Stimulated activated naive CD8-positive, alpha-beta T cell treated with anti-CD3 and anti-CD28 coated beads, Interleukin-15, Interleukin-2, amounts not matched to agents 100 ng/mL and 50 ng/mL, for 24 hours (primary cell): ENCODE measurements at regions not wholly inside any gene's neighbourhood (a gene's known extent, or its start where the extent isn't known, plus 50 kb on each side); places are given as distances from the start of the nearest gene placed in this dataset.

Experiments used
- H3K27ac Mint-ChIP-seq: one replicate; pipeline ENCODE4 v1.8.0; 2021; ENCODE audit warnings: mild to moderate bottlenecking, mixed read lengths
- H3K27me3 Mint-ChIP-seq: one replicate; pipeline ENCODE4 v1.8.0; 2021; ENCODE audit warnings: mixed read lengths
- H3K36me3 Mint-ChIP-seq: one replicate; pipeline ENCODE4 v1.8.0; 2021; ENCODE audit warnings: low read depth, mixed read lengths
- H3K4me1 Mint-ChIP-seq: one replicate; pipeline ENCODE4 v1.8.0; 2021; ENCODE audit warnings: low read depth, mixed read lengths
- H3K4me3 Mint-ChIP-seq: one replicate; pipeline ENCODE4 v1.8.0; 2021; ENCODE audit warnings: mild to moderate bottlenecking, mixed read lengths
- H3K9me3 Mint-ChIP-seq: one replicate; pipeline ENCODE4 v1.8.0; 2021; ENCODE audit warnings: mixed read lengths

DNA sequence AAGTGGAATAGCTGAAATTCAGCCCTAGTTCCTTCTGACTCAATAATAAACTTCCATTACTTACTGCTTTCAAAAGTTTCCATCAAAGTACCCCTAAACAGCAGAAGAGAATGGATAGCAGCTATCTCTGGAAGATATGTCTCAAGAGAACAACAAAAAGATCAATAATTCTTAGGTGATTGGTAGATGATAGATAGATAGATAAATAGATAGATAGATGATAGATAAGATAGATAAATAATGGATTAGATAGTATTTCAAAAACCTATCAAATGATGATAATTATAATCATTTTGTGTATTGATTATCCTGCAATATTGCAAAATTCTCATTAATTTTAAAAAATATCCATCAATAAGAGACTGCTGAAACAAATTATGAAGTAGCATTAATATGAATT is 97.4 kb upstream of the CCND2 start:
- no peak overlapping the region for H3K27ac Mint-ChIP-seq
- H3K4me1 Mint-ChIP-seq = peaks cover 22% of the 10 kb centered on the region
- H3K36me3 Mint-ChIP-seq = no peaks in the 10 kb centered on the region
- H3K4me3 Mint-ChIP-seq = no peak overlapping the region
- peaks cover 10% of the 10 kb centered on the region for H3K9me3 Mint-ChIP-seq
- no peaks in the 10 kb centered on the region for H3K27me3 Mint-ChIP-seq

DNA sequence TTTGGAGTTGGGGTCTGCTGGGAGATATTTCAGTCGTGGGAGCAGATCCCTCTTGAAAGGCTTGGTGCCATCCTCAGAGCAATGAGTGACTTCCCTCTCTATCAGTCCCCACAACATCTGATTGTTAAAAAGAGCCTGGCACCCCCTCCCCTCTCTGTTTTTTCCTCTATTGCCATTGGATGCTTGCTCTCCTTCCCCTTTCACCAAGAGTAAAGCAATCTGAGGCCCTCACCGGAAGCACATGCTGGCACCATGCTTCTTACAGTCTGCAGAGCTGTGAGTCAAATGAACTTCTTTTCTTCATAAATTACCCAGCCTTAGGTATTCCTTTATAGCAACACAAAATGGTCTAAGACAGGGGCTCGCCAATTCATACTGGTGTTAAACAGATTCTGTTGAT is 99.1 kb upstream of the CCND2 start:
- Mint-ChIP-seq H3K36me3 (no peaks in the 10 kb centered on the region), H3K4me1 (peaks cover 31% of the 10 kb centered on the region), H3K27ac (no peak overlapping the region), H3K27me3 (no peaks in the 10 kb centered on the region), H3K9me3 (peaks cover 6% of the 10 kb centered on the region), H3K4me3 (no peak overlapping the region)

DNA sequence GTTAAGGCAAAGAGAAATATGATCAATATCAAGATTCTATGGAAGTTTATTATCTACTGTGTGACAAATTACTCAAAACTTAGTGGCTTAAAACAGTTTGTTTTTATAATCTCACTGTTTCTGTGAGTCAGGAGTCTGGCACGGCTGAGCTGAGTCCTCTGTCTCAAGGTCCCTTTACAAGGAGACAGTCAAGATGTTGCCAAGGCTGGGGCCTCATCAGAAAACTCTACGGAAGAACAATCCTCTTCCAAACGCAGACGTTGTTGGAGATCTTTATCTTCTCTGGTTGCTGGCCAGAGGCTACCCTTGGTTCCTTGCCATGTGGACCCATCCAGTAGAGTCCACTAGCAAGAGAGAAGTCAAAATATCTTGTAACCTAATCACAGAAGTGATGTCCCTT is 100.6 kb upstream of the CCND2 start:
- no peaks in the 10 kb centered on the region for H3K9me3 Mint-ChIP-seq
- peaks cover 28% of the 10 kb centered on the region for H3K4me1 Mint-ChIP-seq
- no peaks in the 10 kb centered on the region for H3K27me3 Mint-ChIP-seq
- H3K4me3 Mint-ChIP-seq = no peak overlapping the region
- H3K27ac Mint-ChIP-seq = no peak overlapping the region
- H3K36me3 Mint-ChIP-seq = no peaks in the 10 kb centered on the region

DNA sequence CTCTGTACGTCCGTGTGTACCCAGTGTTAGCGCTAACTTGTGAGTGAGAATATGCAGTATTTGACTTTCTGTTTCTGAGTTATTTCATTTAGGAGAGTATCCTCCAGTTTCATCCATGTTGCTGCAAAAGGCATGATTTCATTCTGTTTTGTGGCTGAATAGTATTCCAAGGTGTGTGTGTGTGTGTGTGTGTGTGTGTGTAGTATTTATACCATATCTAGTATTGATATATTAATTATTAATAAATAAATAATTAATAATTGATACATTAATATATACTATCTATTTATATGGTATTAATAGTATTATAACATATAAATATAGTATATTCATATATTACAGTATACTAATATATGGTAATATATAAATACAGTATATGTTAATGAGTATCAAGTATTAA is 101.8 kb upstream of the CCND2 start:
- H3K27me3 Mint-ChIP-seq = no peaks in the 10 kb centered on the region
- H3K27ac Mint-ChIP-seq = no peak overlapping the region
- no peaks in the 10 kb centered on the region for H3K9me3 Mint-ChIP-seq
- H3K4me1 Mint-ChIP-seq = peaks cover 20% of the 10 kb centered on the region
- H3K4me3 Mint-ChIP-seq = no peak overlapping the region
- H3K36me3 Mint-ChIP-seq = no peaks in the 10 kb centered on the region

DNA sequence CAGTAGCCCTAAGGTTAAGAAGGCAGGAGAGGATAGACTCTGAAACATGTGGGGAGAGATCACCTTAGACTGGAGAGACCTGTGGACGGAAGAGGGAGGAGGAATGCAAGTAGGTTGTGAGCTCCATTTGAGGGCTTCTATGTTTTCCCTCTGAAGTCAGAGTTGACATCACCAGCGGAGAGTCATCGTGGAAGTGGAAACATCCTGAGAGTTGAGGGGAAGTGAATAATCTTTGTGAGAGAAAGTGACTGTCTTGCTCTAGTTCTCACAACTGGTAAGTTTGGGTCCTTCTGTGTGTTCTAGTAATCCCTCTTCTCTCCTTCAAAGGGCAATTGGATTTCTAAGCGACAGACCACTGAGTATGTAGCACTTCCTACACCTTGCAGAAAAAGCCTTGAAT is 103.6 kb upstream of the CCND2 start:
- Mint-ChIP-seq H3K4me1 (peaks cover 34% of the 10 kb centered on the region), H3K4me3 (peak overlapping the region; percentile 25), H3K27ac (peak overlapping the region; percentile 80), H3K9me3 (no peaks in the 10 kb centered on the region), H3K36me3 (no peaks in the 10 kb centered on the region), H3K27me3 (no peaks in the 10 kb centered on the region)

DNA sequence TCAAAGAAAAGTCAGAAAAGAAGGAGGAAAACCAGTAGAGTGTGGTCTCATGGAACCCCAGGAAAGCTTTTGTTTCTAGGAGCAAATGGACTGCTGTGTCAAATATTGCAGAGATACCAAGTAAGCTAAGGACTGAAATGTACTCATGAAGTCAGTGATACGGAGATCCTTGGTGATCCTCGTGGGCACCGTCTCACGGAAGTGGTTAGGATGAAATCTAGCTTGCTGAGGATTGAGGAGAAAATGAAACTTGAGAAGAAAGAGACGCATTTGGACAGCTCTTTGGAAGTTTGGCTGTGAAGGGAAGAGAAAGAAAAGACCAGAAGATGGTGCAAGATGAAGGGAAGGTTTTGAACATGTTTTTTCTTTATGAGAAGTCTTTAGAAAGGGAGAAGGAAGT is 104.0 kb upstream of the CCND2 start:
- H3K36me3 Mint-ChIP-seq = no peaks in the 10 kb centered on the region
- peaks cover 38% of the 10 kb centered on the region for H3K4me1 Mint-ChIP-seq
- H3K27me3 Mint-ChIP-seq = no peaks in the 10 kb centered on the region
- H3K27ac Mint-ChIP-seq = peak overlapping the region; percentile 80
- H3K4me3 Mint-ChIP-seq = peak overlapping the region; percentile 25
- H3K9me3 Mint-ChIP-seq = no peaks in the 10 kb centered on the region

DNA sequence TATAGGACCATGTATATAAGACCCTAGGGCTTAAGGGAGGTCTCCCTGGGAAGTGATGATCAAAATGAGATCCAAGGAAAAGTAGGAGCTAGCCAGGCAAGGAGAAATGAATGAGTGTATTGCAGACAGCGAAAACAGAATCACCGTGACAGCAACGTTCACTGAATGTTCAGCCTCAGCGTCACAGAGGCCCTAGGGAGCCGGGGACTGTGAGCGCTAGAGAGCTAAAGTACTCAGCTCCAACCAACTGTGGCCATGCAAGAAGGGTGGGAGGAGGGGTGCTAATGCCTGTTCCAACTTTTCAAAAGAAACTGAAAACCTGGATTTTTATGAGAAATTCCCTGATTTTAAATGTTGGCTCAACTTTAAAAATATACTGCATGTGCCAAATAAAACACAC is 105.5 kb upstream of the CCND2 start:
- Mint-ChIP-seq H3K4me3 (no peak overlapping the region), H3K9me3 (no peaks in the 10 kb centered on the region), H3K36me3 (no peaks in the 10 kb centered on the region), H3K27me3 (no peaks in the 10 kb centered on the region), H3K27ac (no peak overlapping the region), H3K4me1 (peaks cover 46% of the 10 kb centered on the region)

DNA sequence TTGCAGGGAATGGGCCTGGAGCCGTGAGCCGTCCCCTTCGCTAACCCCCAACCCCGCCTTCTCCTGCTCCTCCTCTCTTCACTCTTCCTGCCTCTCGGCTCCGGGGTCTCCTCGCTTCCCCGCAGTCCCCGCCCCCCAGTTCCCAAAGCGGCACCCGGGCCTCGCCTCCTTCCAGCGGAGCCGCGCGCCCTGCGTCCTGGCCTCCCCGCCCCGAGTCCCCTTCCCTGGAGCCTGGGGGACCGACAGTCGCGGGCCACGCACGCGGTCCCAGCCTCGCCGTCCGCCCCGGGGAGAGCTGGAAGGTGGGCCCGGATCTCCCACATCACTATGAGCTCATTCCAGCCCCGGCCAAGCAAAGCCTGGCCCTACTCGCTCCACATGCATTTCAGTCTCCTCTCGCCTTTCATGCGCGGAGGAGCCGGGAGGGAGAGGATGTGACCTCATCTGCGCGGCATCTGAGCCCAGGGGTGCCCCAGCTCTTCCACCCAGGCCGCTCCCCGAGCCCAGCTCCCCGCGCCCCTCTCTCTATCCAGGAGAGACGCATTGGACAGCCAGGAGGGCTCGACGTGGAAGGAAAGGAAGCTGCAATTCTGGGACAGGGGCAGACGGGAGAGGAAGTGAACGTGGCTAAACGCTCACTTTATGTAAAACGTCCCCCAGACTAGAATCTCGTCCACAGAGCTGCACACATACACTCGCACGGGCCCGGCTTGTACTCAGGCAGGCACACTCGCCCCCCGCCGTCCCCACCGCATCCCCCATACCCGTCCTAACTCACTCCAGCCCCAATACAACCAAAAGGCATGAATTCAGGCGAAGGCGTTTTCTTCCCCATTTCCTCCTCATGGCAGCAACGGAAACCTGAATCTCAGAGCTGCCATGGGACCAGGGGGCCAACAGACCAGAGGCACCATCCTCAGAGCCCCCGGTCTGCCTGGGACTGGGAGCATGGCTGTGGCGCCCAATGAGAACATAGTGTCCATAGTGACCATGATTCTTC is 108.7 kb upstream of the CCND2 start:
- Mint-ChIP-seq H3K4me1 (peaks cover 61% of the 10 kb centered on the region), H3K4me3 (peak overlapping the region; percentile 85), H3K27me3 (no peaks in the 10 kb centered on the region), H3K27ac (peak overlapping the region; percentile 96), H3K36me3 (no peaks in the 10 kb centered on the region), H3K9me3 (no peaks in the 10 kb centered on the region)

DNA sequence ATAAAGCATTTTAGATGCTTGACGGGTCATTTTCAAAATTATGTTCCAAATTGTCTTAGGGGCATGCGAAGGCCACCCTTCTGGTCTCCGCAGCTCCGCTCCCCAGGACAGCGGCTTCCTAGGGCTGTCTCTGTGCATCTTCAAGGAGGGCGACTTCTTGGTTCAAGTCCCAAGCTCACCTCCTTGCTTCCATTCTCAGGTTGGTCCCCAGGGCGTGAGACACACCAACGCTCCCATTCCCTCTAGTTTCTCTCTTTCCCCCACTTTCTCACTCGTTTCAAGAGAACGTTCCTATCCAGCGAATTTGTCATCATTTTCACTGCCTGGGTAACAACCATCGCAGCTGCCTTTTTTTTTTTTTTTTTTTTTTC is 109.4 kb upstream of the CCND2 start:
- H3K27me3 Mint-ChIP-seq = no peaks in the 10 kb centered on the region

DNA sequence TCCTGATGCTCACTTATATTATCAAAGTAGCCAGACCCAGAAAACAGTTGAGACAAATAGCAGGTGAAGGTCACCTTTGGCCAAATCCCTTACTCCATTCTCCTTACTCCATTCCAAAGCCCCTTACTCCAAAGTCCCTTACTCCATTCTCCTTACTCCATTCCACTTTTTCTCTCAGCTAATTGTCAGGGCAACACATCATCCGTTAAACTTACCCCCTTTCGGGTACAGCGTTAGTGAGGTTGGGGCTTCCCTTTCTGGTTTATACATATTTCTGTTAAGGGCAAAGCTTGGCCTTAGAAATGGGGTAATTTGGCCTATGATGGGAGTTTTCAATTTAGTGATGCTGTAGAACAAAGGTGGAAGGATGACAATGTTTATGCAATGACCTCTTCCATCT is 111.8 kb upstream of the CCND2 start:
- no peaks in the 10 kb centered on the region for H3K27me3 Mint-ChIP-seq
- no peaks in the 10 kb centered on the region for H3K36me3 Mint-ChIP-seq
- peak overlapping the region; percentile 13 for H3K27ac Mint-ChIP-seq
- peaks cover 77% of the 10 kb centered on the region for H3K4me1 Mint-ChIP-seq
- H3K4me3 Mint-ChIP-seq = no peak overlapping the region
- no peaks in the 10 kb centered on the region for H3K9me3 Mint-ChIP-seq

More for the DNA sequence above, 109.4 kb upstream of the CCND2 start:
- H3K27ac Mint-ChIP-seq = peak overlapping the region; percentile 96
- no peaks in the 10 kb centered on the region for H3K9me3 Mint-ChIP-seq
- H3K4me1 Mint-ChIP-seq = peaks cover 61% of the 10 kb centered on the region
- peak overlapping the region; percentile 85 for H3K4me3 Mint-ChIP-seq
- H3K36me3 Mint-ChIP-seq = no peaks in the 10 kb centered on the region

DNA sequence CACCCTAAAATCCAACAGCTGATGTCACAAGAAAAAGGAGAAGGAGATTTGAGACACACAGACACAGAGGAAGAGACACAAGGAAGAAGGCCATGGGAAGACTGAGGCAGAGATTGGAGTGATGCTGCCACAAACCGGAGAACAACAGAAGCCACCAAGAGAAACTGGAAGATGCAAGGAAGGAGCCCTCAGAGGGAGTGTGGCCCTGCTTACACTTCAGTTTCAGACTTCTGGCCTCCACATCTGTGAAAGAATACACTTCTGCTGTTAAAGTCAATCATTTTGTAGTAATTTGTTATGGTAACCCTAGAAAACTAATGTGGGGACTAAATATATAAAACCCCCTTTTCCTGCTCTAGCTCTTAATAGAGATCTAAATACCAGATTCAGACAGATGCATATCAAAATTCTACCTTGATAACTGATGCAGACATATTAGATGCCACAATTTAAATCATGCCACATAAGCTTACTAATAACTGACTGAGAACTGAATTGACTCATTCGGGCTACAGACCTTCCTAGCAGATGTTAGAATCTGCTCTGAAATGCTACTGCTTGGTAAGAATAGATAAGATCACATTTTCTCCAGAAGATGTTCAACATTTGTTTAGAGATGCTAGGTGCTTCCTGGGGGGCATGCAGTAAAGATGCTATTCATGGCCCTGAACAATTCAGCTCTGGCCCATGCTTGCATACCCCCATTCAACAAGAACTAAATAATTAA is 113.1 kb upstream of the CCND2 start:
- Mint-ChIP-seq H3K4me3 (no peak overlapping the region), H3K27me3 (no peaks in the 10 kb centered on the region), H3K36me3 (no peaks in the 10 kb centered on the region), H3K27ac (peak overlapping the region; percentile 63), H3K9me3 (no peaks in the 10 kb centered on the region), H3K4me1 (peaks cover 81% of the 10 kb centered on the region)

DNA sequence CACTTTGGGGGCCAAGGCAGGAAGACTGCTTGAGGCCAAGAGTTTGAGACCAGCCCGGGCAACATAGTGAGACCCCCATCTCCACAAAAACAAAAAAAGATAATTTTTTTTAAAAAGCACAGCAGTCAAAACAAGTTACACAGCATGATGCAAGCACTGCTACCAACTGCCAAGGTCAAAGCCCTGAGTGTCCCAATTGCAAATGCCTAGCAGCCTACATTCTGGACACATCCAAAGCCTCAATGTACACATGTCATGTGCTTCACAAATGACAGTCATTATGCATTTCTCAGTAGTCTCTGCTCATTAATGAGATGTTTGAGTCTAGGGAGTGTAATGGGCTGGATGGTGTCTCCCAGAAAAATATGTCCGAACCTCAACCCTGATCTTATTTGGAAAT is 113.7 kb upstream of the CCND2 start:
- Mint-ChIP-seq H3K27me3 (no peaks in the 10 kb centered on the region), H3K4me3 (no peak overlapping the region), H3K27ac (peak overlapping the region; percentile 63)

DNA sequence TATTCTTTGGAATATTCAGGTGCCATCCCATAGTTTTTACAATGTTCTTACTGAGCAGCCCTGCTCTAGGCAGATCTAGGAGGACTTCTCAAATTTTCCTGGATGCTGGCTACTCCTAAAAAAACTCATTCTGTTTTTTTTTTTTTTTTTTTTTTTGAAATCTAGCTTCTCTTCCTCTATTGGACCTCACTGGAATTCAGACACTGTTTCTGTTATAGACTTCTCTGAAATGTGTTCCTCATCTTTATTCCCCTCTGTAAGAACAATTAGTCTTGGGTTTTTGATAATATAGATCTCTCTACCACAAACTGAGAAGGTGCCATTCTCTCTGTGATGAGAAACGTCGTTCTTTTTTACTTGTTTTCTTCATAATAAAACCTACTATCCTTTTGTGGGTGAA is 115.3 kb upstream of the CCND2 start:
- H3K9me3 Mint-ChIP-seq = no peaks in the 10 kb centered on the region
- peak overlapping the region; percentile 32 for H3K4me3 Mint-ChIP-seq
- H3K36me3 Mint-ChIP-seq = no peaks in the 10 kb centered on the region
- H3K27ac Mint-ChIP-seq = peak overlapping the region; percentile 77
- H3K27me3 Mint-ChIP-seq = no peaks in the 10 kb centered on the region
- H3K4me1 Mint-ChIP-seq = peaks cover 85% of the 10 kb centered on the region

More for the DNA sequence above, 113.7 kb upstream of the CCND2 start:
- peaks cover 81% of the 10 kb centered on the region for H3K4me1 Mint-ChIP-seq
- no peaks in the 10 kb centered on the region for H3K36me3 Mint-ChIP-seq
- no peaks in the 10 kb centered on the region for H3K9me3 Mint-ChIP-seq

DNA sequence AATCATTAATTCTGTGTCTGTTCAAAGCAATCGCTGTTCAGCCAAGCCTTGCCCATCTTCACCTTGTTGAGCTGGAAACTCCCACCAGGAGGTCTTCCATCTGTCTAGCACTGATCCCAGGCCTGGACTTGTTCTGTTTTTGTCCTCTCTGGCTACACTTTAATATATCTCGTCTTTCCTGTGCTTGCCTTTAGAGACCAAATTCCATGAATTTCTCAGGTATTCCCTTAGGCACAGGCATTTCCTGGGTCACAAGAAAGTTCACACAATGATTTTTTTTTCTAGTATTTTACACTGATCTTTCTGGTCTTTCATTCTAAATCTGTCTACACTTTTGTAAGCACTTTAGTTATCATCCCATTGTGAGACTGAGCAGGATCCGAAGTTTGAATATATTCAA is 116.4 kb upstream of the CCND2 start:
- no peaks in the 10 kb centered on the region for H3K36me3 Mint-ChIP-seq
- peaks cover 97% of the 10 kb centered on the region for H3K4me1 Mint-ChIP-seq
- no peak overlapping the region for H3K4me3 Mint-ChIP-seq
- H3K27ac Mint-ChIP-seq = peak overlapping the region; percentile 51
- H3K27me3 Mint-ChIP-seq = no peaks in the 10 kb centered on the region
- no peaks in the 10 kb centered on the region for H3K9me3 Mint-ChIP-seq

DNA sequence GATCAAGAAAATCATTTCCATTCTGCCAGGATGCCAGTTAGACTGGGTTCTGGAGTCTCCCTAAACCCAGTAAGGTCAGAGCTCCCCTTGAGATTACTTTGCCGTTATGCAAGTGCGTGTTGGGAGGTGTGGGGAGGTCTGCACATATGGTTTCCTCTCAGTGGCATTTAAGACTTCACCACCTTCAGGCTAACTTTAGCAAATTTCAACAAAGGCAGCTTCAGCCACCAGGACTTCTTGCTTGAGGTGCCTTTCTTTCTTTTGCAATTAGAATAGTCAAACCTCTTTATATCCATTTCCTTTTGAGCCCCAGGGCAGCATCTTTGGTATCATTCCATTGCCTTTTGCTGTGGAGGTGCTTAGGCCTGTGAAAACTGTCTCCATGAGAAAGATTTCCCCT is 117.2 kb upstream of the CCND2 start:
- no peaks in the 10 kb centered on the region for H3K9me3 Mint-ChIP-seq
- H3K27ac Mint-ChIP-seq = peak overlapping the region; percentile 39
- peaks cover 100% of the 10 kb centered on the region for H3K4me1 Mint-ChIP-seq
- H3K36me3 Mint-ChIP-seq = no peaks in the 10 kb centered on the region
- H3K27me3 Mint-ChIP-seq = no peaks in the 10 kb centered on the region
- H3K4me3 Mint-ChIP-seq = no peak overlapping the region
